Left lung (tissue), 4 donors: ENCODE measurements at regions not wholly inside any gene's neighbourhood (a gene's known extent, or its start where the extent isn't known, plus 50 kb on each side); places are given as distances from the start of the nearest gene placed in this dataset.
"Not testable (repeated sequence)": the region's sequence is repeated elsewhere in the genome, so short reads cannot be mapped to it uniquely, and the experiment has no call there.

ENCODE experiments used
- ATAC-seq: fragments of 200-7000 bp; cut with Tn5 transposase; one replicate; pipeline ENCODE4 v1.9.1; 2020; ENCODE audit warnings: moderate library complexity
- DNase-seq, 4 donors: peaks; one replicate each; pipeline ENCODE4 v3.0.0-alpha.2; 2013 to 2020
- H3K27ac ChIP-seq, 2 donors: fragments of 200-600 bp; sonication (generic) in 1 of 2; one replicate each; pipeline versions ENCODE4 v1.5.0 to v1.8.0; 2020 to 2021
- H3K27me3 ChIP-seq, 2 donors: fragments of 200-600 bp; sonication (generic) in 1 of 2; one replicate each; pipeline versions ENCODE4 v1.5.0 to v1.8.0; 2020 to 2021
- H3K36me3 ChIP-seq, 2 donors: fragments of 200-600 bp; sonication (generic) in 1 of 2; one replicate each; pipeline versions ENCODE4 v1.5.0 to v1.8.0; 2020 to 2021
- H3K4me1 ChIP-seq, 2 donors: fragments of 200-600 bp; one replicate each; pipeline ENCODE4 v1.8.0; 2021
- H3K4me3 ChIP-seq, 2 donors: fragments of 200-600 bp; sonication (generic) in 1 of 2; one replicate each; pipeline versions ENCODE4 v1.5.0 to v1.8.0; 2020 to 2021; ENCODE audit warnings: mild to moderate bottlenecking in 1 of 2
- H3K9me3 ChIP-seq, 2 donors: fragments of 200-600 bp; sonication (generic) in 1 of 2; one replicate each; pipeline versions ENCODE4 v1.5.0 to v1.8.0; 2020 to 2021
- CTCF ChIP-seq, 2 donors: fragments of 200-600 bp; sonication (generic) in 1 of 2; IDR thresholded peaks; one replicate each; pipeline versions ENCODE4 v1.5.0 to v1.8.0; 2021; ENCODE audit warnings: antibody characterized with exemption in 2 of 2
- intact Hi-C, 2 donors: fragments of 100-400 bp; cut with DNase I; formaldehyde crosslinking; loops; one replicate each; pipeline versions ENCODE4 v1.11.2 to v1.14.2; 2022
- donor health status: DM: no; HTN: yes; CAD: no.
- donor health status: DM: no; HTN: no; CAD: no.

- Histone ChIP-seq H3K4me3 (no peak overlapping the region), H3K27me3 (peaks cover 0 to 42% of the 10 kb centered on the region in 2 donors), H3K36me3 (no peaks in the 10 kb centered on the region), H3K4me1 (no peaks in the 10 kb centered on the region), H3K9me3 (no peaks in the 10 kb centered on the region), H3K27ac (no peak overlapping the region)
- DNase-seq, result no peak
- TF ChIP-seq CTCF (IDR thresholded peaks at IDR 0.05), result no peak
- ATAC-seq, result no peak
- intact Hi-C loops, result no loop called here
Observed at GRCh38 chr1:30656171-30656940, 67.0 kb downstream of the MATN1 start.

- no peak for TF ChIP-seq CTCF (IDR thresholded peaks at IDR 0.05)
- H3K36me3 ChIP-seq, result no peaks in the 10 kb centered on the region
- intact Hi-C loops, result no loop called here
- H3K4me3 ChIP-seq, result no peak overlapping the region
- H3K4me1 ChIP-seq, result no peaks in the 10 kb centered on the region
- no peak overlapping the region for H3K27ac ChIP-seq
- H3K27me3 ChIP-seq, result peaks cover 0 to 48% of the 10 kb centered on the region in 2 donors
- H3K9me3 ChIP-seq, result no peaks in the 10 kb centered on the region
- ATAC-seq, result no peak
- DNase-seq, result no peak
Observed at GRCh38 chr1:30655672-30656071, 67.7 kb downstream of the MATN1 start.

GRCh38 chr1:30654188-30654587 is 69.2 kb downstream of the MATN1 start:
- intact Hi-C loops, result no loop called here
- Histone ChIP-seq H3K27me3 (peaks cover 0 to 47% of the 10 kb centered on the region in 2 donors), H3K9me3 (no peaks in the 10 kb centered on the region), H3K4me1 (no peaks in the 10 kb centered on the region), H3K4me3 (no peak overlapping the region), H3K36me3 (no peaks in the 10 kb centered on the region), H3K27ac (no peak overlapping the region)
- ATAC-seq (no peak), DNase-seq (no peak)
- TF ChIP-seq CTCF (IDR thresholded peaks at IDR 0.05), result no peak

- intact Hi-C loops, result no loop called here
- ATAC-seq, result no peak
Observed at GRCh38 chr1:30652152-30652841, 71.1 kb downstream of the MATN1 start.

GRCh38 chr1:30651395-30651794 is 72.0 kb downstream of the MATN1 start:
- H3K36me3 ChIP-seq, intact Hi-C loops, DNase-seq, H3K9me3 ChIP-seq, H3K4me3 ChIP-seq, ATAC-seq, H3K4me1 ChIP-seq, H3K27ac ChIP-seq: not testable (repeated sequence)
- H3K27me3 ChIP-seq, result peaks cover 0 to 43% of the 10 kb centered on the region in 2 donors

More at GRCh38 chr1:30652152-30652841, 71.1 kb downstream of the MATN1 start:
- Histone ChIP-seq H3K36me3 (no peaks in the 10 kb centered on the region), H3K9me3 (no peaks in the 10 kb centered on the region), H3K27ac (no peak overlapping the region), H3K27me3 (peaks cover 0 to 44% of the 10 kb centered on the region in 2 donors), H3K4me1 (no peaks in the 10 kb centered on the region), H3K4me3 (no peak overlapping the region)
- DNase-seq, result no peak
- no peak for TF ChIP-seq CTCF (IDR thresholded peaks at IDR 0.05)
